HepG2 (cell line): ENCODE measurements at regions not wholly inside any gene's neighbourhood (a gene's known extent, or its start where the extent isn't known, plus 50 kb on each side); places are given as distances from the start of the nearest gene placed in this dataset.

ENCODE experiments used
- HDAC2 ChIP-seq: sonication (generic); formaldehyde crosslinking; IDR thresholded peaks from 2 replicates; pipeline ENCODE4 v1.4.0; 2020; ENCODE audit warnings: missing genetic modification reagents
- HNF4G ChIP-seq, 2 experiments: sonication (generic) in 1 of 2; formaldehyde crosslinking in 1 of 2; IDR thresholded peaks; 2 replicates each; pipeline versions ENCODE4 v1.4.0 to v1.6.1; 2011 to 2020; ENCODE audit warnings: borderline replicate concordance in 2 of 2, low read depth in 2 of 2, mild to moderate bottlenecking in 2 of 2, low read length in 1 of 2, missing genetic modification reagents in 1 of 2, moderate library complexity in 1 of 2
- NCOR1 ChIP-seq: fragments of 200-600 bp; sonication (generic); IDR thresholded peaks from 2 replicates; pipeline ENCODE4 v1.7.0; 2017; ENCODE audit warnings: antibody characterized with exemption, low read length, borderline replicate concordance
- U2AF2 ChIP-seq: fragments of 200-400 bp; formaldehyde crosslinking; IDR thresholded peaks from 2 replicates; pipeline ENCODE4 v1.6.1; 2017; ENCODE audit warnings: low read depth, mild to moderate bottlenecking, low read length
- TF ChIP-seq, protein P1 (sequence below): sonication (generic); formaldehyde crosslinking; IDR thresholded peaks from 2 replicates; pipeline ENCODE4 v1.9.0; 2021; ENCODE audit warnings: missing genetic modification reagents, borderline replicate concordance

DNA sequence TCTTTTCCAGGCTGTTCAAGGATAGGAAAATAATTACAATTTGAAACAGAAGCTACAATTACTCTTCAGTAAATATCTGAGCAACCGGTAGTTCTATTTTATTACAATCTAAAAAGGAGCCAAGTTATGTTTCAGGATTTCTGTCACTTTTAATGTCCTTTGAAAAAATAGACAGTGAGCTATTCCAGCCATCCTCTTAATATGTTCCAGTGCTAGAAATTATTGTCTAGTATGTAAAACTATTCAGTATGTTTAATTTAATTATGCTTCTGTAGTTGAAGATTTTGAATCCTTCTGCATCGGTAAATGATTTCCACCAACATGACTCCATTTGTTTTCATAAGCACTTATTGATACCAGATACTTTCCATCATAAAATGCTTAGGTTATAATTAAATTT, 129.6 kb upstream of the SEMA3D start:
- TF ChIP-seq NCOR1 (no peak), U2AF2 (no peak), HNF4G (IDR thresholded peaks at IDR 0.05; ENCODE audit: borderline replicate concordance, low read depth, low read length) (no peak), HNF4G (CRISPR knock-in tag; IDR thresholded peaks at IDR 0.05; ENCODE audit: borderline replicate concordance, low read depth) (no peak), HDAC2 (CRISPR knock-in tag) (no peak)
- TF ChIP-seq, protein P1, sequence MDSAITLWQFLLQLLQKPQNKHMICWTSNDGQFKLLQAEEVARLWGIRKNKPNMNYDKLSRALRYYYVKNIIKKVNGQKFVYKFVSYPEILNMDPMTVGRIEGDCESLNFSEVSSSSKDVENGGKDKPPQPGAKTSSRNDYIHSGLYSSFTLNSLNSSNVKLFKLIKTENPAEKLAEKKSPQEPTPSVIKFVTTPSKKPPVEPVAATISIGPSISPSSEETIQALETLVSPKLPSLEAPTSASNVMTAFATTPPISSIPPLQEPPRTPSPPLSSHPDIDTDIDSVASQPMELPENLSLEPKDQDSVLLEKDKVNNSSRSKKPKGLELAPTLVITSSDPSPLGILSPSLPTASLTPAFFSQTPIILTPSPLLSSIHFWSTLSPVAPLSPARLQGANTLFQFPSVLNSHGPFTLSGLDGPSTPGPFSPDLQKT (CRISPR knock-in tag): no peak
